GM21529 (cell line): ENCODE measurements at regions not wholly inside any gene's neighbourhood (a gene's known extent, or its start where the extent isn't known, plus 50 kb on each side); places are given as distances from the start of the nearest gene placed in this dataset.
"Not testable (repeated sequence)": the region's sequence is repeated elsewhere in the genome, so short reads cannot be mapped to it uniquely, and the experiment has no call there.

Experiments used
- ATAC-seq: cut with Tn5 transposase; IDR thresholded peaks from one replicate; pipeline ENCODE4 v1.9.1; 2021; ENCODE audit not compliant: unreplicated experiment

DNA sequence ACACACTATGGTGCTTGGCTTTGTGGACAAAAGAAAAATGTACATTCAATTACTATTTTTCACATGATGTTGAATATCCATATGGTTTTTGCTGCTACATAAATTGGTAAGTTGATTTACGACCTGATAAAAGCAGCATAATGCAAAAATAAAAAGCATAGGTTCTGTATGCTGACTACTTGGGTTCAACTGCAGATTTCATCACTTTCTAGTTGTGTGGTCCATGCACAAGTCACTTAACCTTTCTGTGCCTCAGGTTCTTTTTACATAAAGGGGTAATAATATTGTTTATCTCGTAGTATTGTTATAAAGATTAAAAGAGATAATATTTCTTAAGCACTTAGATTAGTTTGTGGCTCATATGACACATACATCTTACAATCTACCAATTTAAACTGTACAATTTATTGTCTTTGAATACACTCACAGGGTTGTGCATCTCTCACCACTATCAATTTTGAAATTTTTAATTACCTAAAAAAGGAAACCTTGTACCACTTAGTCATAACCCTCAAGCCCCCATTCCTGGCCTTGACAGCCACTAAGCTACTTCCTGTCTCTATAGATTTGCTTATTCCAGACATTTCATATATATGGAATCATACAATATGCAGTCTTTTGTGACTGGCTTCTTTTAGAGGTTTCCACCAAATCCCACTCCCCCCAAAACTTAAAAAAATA lies 1443.9 kb downstream of the SUCLG1 start:
- ATAC-seq: no peak

DNA sequence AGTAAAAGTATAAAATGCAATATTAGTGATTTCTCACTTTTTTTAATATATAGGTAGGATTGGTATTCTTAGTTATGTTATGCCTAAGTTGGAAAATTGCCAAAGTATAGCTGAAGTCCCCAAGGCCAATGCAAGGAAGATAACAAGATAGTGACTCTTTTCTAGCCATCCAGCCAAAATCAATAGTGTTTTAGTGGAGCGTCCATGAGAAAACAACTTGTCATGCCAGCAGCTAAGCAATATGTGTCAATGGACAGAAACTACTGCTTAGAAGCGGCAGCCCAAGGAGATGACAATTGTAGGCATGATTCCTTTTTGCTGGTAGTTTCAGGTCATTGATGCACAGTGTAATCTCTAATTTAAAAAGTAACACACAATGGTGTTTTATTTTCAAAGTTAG lies 1444.6 kb downstream of the SUCLG1 start:
- no peak for ATAC-seq

DNA sequence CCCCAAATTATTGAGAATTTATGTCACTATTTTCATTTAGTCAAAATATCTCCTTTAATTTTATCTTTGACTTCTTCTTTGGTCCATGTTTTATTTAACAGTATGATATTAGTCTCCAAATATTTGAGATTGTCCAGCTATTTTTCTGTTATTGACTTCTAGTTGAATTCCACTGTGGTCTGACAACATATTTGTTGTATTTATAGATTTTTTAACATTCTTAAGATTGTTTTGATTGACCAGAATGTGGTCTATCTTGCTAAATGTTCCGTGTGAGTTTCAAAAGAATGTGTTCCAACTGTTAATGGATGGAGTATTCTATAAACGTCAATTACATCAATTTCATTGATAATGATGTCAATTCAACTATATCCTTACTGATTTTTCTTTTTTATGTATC lies 1452.1 kb downstream of the SUCLG1 start:
- ATAC-seq: no peak

DNA sequence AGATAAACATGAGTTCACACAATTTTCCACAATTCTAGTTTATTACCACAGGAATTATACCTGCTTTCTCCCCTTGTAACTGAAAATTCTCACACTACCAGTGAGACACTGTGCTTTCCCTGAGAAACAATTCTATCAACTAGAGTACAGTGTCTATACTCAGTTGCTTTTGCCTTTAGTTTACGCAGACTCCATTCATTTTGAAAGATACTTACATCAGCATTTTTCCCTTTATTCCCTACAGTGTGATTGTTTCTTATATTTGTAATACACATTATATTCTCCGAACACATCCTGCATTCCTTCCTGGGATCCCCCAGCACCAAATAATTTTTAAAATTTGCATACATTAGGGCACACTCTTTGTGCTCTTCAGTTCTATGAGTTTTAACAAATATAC lies 1455.5 kb downstream of the SUCLG1 start:
- no peak for ATAC-seq

DNA sequence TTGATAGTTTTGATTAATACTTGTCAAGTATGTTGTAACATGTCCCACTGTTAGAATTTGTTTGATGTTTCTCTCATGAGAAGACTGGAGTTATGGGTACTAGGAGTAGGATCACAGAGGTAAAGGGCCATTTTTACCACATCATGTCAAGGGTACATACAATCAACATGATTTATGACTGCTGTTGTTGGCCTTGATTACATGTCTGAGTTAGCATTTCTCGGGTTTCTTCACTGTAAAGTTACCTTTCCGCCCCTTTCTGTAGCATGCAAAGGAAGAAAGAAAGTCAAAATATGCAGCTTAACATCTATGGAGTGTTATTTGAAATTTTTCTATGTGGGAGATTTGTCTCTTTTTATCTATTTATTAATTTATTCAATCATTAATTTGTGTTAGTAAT lies 1456.4 kb downstream of the SUCLG1 start:
- ATAC-seq: no peak

DNA sequence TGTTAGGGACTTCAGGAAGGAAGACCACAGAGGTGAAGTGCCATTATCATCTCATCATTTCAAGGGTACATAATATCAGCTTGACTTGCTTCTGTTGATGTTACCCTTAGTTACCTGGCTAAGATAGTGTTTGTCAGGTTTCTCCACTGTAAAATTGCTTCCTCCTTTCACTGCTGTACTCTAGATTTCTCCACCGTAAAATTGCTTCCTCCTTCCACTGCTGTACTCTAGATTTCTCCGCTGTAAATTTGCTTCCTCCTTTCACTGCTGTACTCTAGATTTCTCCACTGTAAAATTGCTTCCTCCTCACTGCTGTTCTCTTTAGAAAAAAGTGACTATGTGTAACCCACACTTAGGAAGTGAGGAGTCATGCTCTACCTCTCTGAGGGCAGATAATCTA lies 1460.3 kb downstream of the SUCLG1 start:
- no peak for ATAC-seq

DNA sequence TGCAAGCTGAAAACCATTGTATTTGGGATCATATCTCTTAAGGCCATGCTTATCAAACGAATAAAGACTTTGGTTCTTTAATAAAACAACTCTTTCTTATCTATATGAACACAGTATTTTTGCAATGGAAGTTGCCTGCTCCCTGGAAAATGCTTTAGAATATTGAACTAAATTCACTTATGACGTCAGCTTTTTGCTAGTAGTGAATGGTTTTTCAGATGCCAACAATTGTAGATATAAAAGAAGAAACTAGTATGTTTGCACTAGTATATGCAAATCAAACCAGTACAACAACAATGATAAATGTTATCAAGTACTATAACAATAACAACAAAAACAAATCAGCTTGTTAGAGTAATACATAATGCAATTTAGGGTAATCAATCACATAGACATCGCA lies 1462.9 kb downstream of the SUCLG1 start:
- no peak for ATAC-seq

DNA sequence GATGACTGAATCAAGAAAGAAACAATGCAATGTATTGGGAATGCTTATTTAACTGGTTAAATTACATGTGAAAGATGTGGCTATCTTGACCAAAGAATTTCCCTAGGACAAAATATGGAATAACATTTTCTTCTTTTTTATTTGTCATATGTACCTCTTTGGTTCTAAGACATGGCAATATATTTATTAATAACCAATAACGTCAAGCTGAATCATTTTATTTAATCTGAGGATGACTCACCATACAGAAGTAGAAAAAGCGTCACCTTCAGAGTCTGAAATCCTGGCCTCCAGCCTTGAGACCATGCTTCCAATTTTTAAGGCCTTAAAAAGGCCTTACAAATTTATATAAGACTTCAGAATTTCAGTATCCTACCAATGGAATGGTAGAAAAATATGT lies 1464.9 kb downstream of the SUCLG1 start:
- ATAC-seq: no peak

DNA sequence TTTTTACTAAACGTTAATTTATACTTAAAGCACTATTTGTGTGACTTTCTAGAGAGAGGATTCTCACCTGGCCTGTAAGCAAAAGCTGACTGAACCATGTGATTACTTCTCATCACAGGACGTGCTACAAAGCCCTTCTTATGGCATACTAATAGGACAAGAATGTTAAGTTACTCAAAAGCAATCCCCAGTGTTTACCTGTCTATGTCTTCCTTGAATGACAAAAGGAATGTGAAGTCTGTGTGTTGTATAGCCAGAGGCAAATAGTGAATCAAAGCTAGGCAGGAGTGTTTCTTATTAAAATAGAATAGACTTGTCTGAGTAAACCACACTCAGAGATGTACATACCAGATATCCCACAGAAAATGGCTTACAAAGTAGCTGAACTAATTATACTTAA lies 1465.5 kb downstream of the SUCLG1 start:
- ATAC-seq: no peak

DNA sequence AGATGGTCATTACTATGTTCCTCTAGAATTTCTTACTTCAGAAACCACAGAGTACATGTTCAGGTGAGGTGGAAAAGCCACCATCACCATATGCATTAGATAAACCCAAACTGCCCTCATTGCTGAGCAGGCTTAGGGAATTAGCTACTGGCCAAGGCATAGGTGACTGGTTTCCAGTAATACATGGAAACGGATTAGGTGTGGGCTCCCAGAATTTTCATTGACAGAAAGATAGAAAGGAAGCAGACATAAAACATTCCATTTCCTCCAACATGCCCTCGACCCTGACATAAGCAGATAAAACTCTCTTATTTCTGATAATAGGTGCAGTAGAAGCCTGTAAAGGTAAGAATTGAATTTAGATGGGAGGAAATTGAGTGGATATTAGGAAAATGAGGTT lies 1466.1 kb downstream of the SUCLG1 start:
- ATAC-seq: no peak

DNA sequence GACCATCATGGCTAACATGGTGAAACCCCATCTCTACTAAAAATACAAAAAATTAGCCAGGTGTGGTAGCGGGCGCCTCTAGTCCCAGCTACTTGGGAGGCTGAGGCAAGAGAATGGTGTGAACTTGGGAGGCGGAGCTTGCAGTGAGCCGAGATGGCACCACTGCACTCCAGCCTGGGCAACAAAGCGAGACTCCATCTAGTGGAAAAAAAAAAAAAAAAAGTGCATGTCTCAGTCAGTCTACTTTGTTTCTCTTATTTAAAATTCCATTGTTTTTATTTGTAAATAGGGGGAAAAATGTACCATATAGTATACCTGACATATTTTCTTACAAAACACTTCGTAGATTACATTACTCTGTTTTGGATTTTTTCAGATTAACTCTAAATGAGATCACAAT lies 1471.4 kb downstream of the SUCLG1 start:
- ATAC-seq: not testable (repeated sequence)

DNA sequence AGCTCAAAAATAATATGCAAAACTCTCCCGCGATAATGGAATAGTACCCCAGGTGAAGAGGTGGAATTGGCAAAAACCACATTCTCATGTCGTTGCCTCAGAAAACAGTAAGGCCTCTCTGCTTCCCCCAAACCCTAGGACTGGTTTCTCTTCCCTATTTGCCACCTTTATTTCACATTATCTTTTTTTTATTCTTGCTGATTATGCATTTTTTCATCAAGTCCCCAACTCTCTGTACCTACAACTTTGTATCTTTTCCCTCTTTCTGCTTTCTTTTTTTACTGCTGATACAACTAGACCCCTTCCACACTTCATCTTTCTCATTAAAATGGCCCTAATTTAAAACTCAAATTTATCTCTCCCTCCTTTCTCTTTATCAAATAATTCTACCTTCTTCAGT lies 1472.2 kb downstream of the SUCLG1 start:
- ATAC-seq: no peak

DNA sequence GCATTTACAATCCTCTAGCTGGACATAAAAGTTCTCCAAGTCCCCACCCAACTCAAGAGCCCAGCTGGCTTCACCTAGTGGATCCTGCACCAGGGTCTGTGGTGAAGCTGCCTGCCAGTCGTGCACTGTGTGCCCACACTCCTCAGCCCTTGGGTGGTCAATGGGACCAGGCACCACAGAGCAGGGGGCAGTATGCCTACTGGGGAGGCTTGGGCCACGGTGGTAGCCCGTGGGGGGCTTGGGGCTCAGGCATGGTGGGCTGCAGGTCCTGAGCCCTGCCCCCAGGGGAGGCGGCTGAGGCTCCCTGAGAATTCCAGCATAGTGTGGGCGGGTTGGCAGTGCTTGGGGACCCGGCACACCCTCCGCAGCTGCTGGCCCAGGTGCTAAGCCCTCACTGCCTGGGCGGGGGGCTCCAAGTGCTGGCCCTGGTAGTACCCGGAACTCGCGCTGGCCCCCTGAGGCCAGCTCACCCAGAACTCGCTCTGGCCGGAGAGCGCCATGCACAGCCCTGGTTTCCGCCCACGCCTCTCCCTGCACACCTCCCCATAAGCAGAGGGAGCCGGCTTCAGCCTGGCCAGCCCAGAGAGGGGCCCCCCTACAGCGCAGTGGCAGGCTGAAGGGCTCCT lies 1473.4 kb downstream of the SUCLG1 start:
- ATAC-seq: no peak

DNA sequence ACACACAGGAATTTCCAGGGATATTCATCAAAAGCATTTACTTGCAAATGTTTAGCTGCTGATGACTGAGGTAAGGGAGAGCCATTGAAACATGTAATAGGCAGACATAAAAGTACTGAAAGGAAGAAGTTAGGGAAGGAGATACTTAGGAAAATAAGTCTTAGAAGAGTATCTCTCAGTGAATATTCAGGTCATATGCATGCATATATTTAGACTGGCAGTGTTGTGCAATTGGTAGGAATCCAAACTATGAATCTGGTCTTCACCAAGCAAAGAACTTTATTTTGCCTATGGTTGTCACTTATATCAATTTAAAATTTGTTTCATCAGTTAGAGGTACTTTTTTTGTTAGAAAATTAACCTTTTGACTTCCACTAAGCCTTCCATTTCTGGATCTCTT lies 1490.7 kb downstream of the SUCLG1 start:
- ATAC-seq: no peak

DNA sequence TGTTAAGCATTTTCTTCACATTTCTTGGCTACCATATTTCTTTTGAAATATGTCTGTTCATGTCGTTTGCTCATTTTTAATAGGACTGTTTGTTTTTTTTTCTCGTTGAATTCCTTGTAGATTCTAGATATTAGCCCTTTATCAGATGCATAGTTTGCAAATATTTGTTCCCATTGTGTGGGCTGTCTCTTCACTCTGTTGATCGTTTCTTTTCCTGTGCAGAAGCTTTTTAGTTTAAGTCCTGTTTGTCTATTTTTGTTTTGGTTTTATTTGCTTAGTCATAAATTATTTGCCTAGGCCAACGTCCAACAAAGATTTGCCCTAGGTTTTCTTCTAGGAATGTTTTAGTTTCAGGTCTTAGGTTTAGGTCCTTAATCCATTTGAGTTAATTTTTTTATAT lies 1494.7 kb downstream of the SUCLG1 start:
- no peak for ATAC-seq

DNA sequence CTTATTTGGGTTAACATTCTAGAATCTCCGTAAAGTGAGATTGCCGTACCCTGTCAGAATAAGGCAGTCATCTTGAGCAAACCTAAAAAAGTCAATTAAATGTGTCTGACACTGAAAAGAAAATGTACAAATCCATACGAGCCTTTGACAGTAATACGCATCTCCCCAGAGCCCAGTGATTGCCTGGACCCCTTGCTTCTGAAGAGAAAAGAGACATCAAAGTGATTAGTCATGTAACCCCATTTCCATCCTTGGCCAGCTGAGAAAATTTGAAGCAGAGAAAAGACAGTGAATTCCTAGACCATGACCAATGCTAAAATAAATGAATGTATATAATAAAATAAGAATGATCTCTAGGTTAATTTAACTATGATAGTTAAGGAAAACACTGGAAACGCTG lies 1499.4 kb downstream of the SUCLG1 start:
- no peak for ATAC-seq

DNA sequence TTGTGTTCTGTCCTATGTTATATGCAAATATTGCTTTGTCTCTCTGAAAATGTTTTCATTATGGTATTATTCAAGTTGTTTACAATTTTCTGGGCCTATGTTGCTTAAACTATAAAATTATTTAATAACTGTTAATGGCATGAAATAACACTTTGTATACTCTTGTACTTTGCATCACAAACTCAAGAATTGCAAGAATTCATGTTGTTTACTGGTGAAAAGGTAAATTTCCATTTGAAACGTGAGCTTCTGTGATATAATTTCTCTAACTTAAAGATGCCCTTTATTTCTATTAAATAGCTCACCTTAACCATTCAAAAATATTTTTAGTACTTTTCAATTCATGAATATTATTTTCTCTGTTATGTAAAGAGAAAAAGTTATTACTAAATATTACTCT lies 1504.2 kb downstream of the SUCLG1 start:
- no peak for ATAC-seq

DNA sequence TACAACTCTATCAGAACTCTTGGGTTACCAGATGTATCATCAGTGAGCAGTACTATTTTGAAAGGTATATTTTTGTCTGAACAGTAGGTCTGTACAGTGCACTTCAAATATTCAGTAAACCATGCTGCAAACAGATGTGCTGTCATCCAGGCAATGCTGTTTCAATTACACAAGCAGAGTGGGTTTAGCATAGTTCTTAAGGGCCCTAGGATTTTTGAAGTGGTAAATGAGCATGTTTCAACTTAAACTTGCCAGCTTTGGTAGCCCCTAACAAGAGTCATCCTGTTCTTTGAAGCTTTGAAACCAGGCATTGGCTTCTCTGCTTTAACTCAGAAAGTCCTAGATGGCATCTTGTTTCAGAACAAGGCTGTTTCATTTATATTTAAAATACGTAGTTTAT lies 1519.9 kb downstream of the SUCLG1 start:
- no peak for ATAC-seq

DNA sequence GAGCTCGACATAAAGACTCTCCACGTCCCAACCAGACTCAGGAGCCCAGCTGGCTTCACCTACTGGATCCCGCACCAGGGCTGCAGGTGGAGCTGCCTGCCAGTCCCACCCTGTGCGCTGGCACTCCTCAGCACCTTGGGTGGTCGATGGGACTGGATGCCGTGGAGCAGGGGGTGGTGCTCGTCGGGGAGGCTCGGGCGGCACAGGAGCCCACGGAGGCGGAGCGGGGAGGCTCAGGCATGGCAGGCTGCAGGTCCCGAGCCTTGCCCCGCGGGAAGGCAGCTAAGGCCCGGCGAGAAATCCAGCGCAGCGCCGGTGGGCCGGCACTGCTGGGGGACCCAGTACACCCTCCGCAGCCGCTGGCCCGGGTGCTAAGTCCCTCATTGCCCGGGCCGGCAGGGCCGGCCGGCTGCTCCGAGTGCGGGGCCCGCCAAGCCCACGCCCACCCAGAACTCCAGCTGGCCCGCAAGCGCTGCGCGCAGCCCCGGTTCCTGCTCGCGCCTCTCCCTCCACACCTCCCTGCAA lies 1520.7 kb downstream of the SUCLG1 start:
- ATAC-seq: not testable (repeated sequence)

DNA sequence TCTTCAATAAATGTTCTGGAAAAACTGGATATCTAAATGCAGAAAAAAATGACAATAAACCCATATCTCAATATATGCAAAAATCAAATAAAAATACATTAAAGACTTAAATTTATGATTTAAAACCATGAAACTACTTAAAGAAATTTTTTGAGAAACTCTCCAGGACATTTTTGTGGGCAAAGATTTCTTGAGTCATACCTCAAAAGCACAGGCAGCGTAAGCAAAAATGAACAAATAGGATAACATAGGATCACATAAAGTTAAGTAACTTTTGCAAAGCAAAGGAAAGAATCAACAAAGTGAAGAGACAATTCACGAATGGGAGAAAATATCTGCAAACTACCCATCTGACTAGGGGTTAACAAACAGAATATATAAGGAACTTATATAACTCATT lies 1545.5 kb downstream of the SUCLG1 start:
- no peak for ATAC-seq

DNA sequence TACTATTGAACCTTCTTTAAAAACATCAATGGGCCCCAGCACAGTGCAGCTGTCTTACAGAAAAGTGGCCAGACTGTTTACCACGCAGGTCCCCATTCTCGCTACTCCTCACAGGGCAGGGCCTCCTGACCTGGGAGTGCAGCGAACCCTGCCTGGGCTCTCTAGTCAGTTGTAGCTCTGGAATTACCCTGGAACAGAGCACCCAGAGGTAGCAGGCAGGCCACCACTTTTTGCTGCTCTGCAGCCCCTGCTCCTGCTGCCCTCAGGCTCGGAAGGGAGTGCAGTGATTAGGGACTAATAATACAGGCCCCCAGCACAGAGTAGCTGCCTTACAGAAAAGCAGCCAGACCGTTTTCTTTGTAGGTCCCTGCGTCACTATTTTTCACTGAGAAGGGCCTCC lies 1563.0 kb downstream of the SUCLG1 start:
- no peak for ATAC-seq

DNA sequence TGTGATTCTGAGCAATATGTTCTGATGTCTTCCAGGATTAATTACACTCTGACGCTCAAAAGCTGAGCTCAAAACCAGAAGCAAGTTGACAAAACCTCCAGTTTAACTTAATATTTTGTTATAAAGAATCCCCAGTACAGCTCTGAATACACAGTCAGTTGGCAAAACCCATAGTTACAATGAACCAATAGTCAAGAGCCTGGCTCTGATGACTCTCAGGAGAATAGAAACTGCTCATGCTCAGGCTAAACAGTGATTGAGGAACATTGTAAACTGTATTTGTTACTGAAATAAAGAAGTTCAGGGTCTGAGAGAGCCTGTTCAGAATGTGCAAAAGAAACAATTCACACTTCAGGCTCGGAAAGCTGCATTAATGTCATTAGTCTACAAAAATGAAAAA lies 1565.9 kb downstream of the SUCLG1 start:
- ATAC-seq: no peak

DNA sequence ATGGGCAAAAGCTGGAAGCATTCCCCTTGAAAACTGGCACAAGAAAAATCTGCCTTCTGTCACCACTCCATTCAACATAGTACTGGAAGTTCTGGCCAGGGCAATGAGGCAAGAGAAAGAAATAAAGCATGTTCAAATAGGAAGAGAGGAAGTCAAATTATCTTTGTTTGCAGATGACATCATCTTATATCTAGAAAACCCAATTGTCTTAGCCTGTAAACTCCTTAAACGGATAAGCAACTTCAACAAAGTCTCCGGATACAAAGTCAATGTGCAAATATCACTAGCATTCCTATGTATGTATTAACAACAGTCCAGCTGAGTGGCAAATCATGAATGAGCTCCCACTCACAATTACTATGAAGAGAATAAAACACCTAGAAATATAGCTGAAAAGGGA lies 1579.3 kb downstream of the SUCLG1 start:
- ATAC-seq: no peak
